ENCODE measurements at regions not wholly inside any gene's neighbourhood (a gene's known extent, or its start where the extent isn't known, plus 50 kb on each side); places are given as distances from the start of the nearest gene placed in this dataset.

- no peak overlapping the region for H3K4me2 ChIP-seq (ENCODE audit: insufficient read depth, low read length)
- TF ChIP-seq CBFA2T2 (conservative IDR thresholded peaks at IDR 0.05) (no peak), NCOA2 (IDR thresholded peaks at IDR 0.05; ENCODE audit: partially characterized antibody in 2 of 2) (no peak), CREB1 (IDR thresholded peaks at IDR 0.05) (no peak), CREB1 (CRISPR knock-in tag; IDR thresholded peaks at IDR 0.05) (no peak), FOXA1 (IDR thresholded peaks at IDR 0.05; ENCODE audit: borderline replicate concordance) (no peak), ETV6 (IDR thresholded peaks at IDR 0.05; ENCODE audit: borderline replicate concordance in 1 of 2, low read depth in 2 of 2, low read length in 1 of 2) (no peak), ETV6 (CRISPR knock-in tag; IDR thresholded peaks at IDR 0.05; ENCODE audit: borderline replicate concordance) (no peak), BCLAF1 (IDR thresholded peaks at IDR 0.05; ENCODE audit: borderline replicate concordance in 1 of 2, control insufficient read depth in 1 of 2, low read depth in 2 of 2, low read length in 1 of 2) (no peak), ZNF511 (CRISPR knock-in tag; IDR thresholded peaks at IDR 0.05) (no peak)
- H3K27me3 ChIP-seq (ENCODE audit: control insufficient read depth in 2 of 2, insufficient read depth in 2 of 2, low read length in 2 of 2) = no peaks in the 10 kb centered on the region
- POLR2A ChIA-PET = no interaction called here
- no peaks in the 10 kb centered on the region for H3K36me3 ChIP-seq (ENCODE audit: control insufficient read depth, insufficient read depth, low read length)
- in situ Hi-C loops (cut with MboI) (no loop called here), intact Hi-C loops (cut with micrococcal nuclease) (no loop called here)
- H3K27ac ChIP-seq (ENCODE audit: extremely low read depth, low read depth, low read length) = no peak overlapping the region
- no peak overlapping the region for H3K4me3 ChIP-seq
- 2% methylated on average over 6 of the region's 6 CpGs for WGBS (ENCODE audit: insufficient coverage, low coverage, missing lambda C conversion rate)
- no peaks in the 10 kb centered on the region for H4K20me1 ChIP-seq (replicated peaks; ENCODE audit: control insufficient read depth, insufficient read depth, low read length)
- H3K4me1 ChIP-seq (replicated peaks in 1 of 2; ENCODE audit: control insufficient read depth in 2 of 2, insufficient read depth in 2 of 2, low read length in 2 of 2) = no peaks in the 10 kb centered on the region
- H2AFZ ChIP-seq (ENCODE audit: low read depth, low read length) = no peak overlapping the region
- H3K9me3 ChIP-seq (replicated peaks; ENCODE audit: control insufficient read depth, insufficient read depth, low read depth, low read length) = no peaks in the 10 kb centered on the region
- no TSS peak for BruUV-seq (replicated peaks)
- H3K79me2 ChIP-seq (ENCODE audit: control insufficient read depth, insufficient read depth, low read length) = no peaks in the 10 kb centered on the region
- CTCF ChIA-PET (ENCODE audit: low intra/inter-chr PET ratio) = no interaction called here
- DNase-seq (ENCODE audit: extremely low read depth in 1 of 4, low spot score in 3 of 4) (no peak), ATAC-seq (no peak), FAIRE-seq (no peak)
- no peak overlapping the region for H3K9ac ChIP-seq (ENCODE audit: insufficient read depth in 1 of 2, low read depth in 2 of 2, low read length in 2 of 2)
- no peaks in the 10 kb centered on the region for H3K9me1 ChIP-seq (ENCODE audit: control insufficient read depth, insufficient read depth, low read length)
Measured at GRCh38 chr18:60943297-60943696, 389.9 kb upstream of the CDH20 start.
